ENCODE measurements at regions not wholly inside any gene's neighbourhood (a gene's known extent, or its start where the extent isn't known, plus 50 kb on each side); places are given as distances from the start of the nearest gene placed in this dataset.

DNA sequence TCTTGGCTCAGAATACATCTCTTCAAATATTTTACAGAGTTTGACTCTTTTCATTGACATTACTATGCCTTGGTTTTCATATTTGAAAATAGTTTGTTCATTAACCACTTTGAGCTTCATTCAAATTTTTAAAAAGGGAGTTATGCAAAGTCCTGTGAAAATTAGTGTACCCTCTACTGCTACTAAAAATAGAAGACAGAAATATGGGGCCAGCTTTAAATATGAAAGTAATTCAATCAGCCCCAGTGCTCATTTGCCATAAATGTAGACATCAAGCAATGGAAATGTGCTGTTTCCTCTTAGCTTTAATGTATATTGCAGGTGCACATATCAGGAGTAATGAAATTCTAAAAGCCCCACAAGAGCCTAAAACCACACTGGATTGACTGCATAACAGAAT lies 218.7 kb downstream of the SPATA18 start:
- no peak for DNase-seq (ENCODE audit: low read depth in 2 of 3, low spot score in 2 of 3)

DNA sequence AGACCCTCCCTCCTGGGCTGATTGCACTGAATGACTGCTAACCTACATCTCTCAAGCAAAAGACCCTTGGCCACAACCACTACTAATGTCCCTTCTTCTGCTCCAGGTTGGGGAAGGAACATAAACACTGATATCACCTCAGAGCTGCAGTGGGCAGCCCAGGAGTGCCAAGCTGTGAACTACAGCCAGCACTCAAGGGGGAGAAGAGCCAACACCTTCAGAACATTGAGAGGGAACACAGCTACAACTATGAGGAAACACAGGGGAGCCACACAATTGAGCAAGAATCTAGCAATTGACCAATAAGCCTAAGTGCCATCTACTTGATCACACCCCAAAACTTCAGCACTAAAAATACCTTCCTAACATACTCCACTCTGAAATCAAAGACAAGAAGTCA lies 222.8 kb downstream of the SPATA18 start:
- DNase-seq (ENCODE audit: low read depth in 2 of 3, low spot score in 2 of 3), result no peak

GRCh38 chr4:52288212-52288855 lies 237.2 kb downstream of the SPATA18 start:
- no peak for DNase-seq (ENCODE audit: low read depth in 2 of 3, low spot score in 2 of 3)

DNA sequence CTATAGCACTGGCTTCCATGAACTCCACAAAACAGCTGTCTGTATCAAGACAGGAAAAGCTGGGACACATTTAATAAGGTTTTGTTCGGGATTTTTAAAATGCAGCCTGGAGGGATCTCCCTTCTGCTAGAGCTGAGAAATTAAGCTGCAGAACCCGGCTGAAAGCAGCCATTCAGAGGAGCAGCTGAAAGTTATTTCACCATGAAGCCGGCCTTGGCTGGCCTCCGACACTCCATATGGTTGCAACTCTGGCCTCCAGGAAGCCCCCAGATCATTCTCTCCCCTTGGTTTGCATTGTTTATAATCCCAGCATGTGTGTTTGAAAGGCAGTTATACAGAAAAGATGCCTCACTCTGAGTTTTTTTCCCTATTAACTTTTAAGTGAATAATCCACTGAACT lies 239.4 kb downstream of the SPATA18 start:
- no peak for DNase-seq (ENCODE audit: low read depth in 2 of 3, low spot score in 2 of 3)

GRCh38 chr4:52292245-52292644 lies 241.1 kb downstream of the SPATA18 start:
- no peak for DNase-seq (ENCODE audit: low read depth in 2 of 3, low spot score in 2 of 3)

- no peak for DNase-seq (ENCODE audit: low read depth in 2 of 3, low spot score in 2 of 3)
These were observed 245.2 kb downstream of the SPATA18 start for GRCh38 chr4:52296341-52296740.

GRCh38 chr4:52298444-52298843 lies 247.3 kb downstream of the SPATA18 start:
- no peak for DNase-seq (ENCODE audit: low read depth in 2 of 3, low spot score in 2 of 3)

DNA sequence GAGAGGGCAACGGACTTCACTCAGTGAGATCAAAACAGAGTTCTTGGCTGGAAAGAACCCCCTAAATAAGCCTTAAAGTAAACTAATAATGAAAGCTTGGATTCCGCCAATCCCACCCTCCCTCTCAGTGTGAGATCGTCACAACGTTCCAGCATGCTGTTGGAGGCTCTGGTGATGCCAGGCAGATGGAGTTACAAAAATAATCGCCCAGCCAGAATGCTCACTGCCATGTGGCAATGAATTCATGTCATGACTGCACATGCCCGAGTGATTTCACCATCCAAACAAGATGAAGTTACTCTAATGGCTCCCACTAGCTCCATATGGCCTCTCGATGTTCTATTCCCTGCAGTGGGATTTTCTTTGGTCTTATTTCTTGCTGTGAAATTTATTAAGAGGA lies 248.0 kb downstream of the SPATA18 start:
- DNase-seq (ENCODE audit: low read depth in 2 of 3, low spot score in 2 of 3), result no peak

DNA sequence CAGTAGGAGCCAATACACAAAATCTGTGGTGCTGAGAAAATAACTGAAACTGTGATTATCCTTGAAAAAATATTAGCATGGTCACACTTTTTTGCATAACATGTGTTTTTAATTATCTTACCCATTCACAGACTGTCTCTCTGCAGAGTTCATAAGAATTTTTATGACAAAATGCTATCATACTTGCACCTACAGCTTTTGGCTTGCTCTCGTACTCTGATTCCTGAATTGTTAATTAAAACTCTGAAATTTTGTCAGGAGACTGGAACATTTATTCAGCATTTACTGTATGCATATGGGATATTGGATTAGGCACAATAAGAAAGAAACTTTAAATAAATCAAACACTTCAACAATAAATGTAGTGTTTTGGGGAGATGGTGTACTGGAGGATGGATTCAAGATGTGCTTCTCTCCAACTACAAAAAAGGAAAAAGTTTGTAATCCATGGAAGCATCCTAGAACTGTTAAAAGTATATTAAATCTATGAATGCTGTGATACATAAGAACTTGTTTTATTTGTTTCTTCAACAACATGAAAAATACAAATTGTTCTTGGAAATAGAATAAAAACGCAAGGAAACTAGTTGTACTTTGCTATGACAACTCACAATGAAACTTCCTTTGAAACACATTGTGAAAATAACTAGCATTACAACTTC lies 260.5 kb downstream of the SPATA18 start:
- no peak for DNase-seq (ENCODE audit: low read depth in 2 of 3, low spot score in 2 of 3)

DNA sequence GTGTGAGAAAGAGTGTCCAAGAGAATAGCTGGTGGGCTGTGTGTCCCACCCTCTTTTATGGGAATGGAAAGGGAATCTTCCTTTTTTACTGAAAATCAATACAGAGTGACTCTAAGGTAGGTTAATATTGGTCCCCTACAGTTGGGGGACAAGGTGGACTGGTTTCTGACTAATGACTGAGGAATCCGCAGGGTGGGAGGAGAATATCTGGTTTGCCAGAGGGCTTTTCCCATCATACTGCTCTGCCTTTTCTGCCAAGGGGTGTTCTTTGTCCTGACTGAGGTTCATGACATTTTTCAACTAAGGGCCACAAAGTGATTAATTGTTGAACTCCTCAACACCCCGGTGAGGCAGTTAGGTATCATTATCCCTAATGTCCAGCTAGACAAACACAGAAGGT lies 261.6 kb downstream of the SPATA18 start:
- no peak for DNase-seq (ENCODE audit: low read depth in 2 of 3, low spot score in 2 of 3)

DNA sequence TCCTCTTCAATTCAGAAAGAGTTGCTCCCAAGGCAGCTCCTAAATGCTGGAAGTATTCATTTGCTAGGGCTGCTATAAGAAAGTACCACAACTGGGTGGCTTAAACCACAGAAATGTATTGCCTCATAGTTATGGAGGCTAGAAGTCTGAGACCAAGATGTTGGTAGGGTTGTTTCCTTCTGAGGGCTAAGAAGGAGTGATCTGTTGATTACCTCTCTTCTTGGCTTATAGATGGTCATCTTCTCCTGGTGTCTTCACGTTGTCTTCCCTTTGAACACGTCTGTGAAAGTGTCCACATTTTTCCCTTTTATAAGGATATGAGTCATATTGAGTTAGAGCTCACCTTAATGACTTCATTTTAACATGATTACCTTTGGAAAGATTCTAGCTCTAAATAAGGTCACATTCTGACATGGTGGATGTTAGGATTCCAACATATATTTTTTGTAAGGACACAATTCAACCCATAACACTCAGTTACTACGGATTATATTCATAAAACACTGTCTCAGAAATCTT lies 266.3 kb downstream of the SPATA18 start:
- DNase-seq (ENCODE audit: low read depth in 2 of 3, low spot score in 2 of 3), result no peak

DNA sequence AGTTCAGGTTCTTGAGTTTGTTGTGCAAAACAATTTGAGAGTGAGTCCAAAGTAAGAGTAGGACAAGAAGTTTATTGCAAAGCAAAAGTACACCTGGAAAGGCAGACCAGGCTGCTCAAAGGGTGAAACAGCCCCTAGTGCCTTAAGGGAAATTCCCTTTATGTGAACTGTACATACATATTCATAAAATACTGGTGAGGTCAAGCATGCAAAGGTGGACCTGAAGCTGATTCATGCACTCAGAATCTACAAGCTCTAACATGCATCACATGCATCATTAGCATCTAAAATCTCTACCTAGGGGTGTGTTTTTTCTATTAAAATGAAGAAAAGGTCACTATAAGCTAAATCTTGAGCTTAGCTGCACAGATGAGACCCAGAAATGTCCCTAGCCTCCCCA lies 266.9 kb downstream of the SPATA18 start:
- no peak for DNase-seq (ENCODE audit: low read depth in 2 of 3, low spot score in 2 of 3)

DNA sequence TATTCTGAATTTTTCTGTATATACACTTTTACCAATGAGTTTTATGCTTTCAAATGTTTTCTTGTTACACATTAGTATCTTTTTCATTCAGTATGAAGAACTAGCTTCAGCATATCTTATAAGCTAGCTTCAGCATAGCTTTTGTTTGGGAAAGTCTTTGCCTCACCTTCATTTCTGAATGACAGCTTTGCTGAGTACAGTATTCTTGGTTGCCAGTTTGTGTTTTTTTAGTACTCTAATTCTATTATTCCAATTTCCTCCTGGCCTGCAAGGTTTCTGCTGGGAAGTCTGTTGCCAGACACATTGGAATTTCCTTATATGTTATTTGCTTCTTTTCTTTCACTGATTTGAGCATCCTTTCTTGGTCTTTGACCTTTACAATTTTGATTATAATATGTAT lies 278.8 kb downstream of the SPATA18 start:
- no peak for DNase-seq (ENCODE audit: low read depth in 2 of 3, low spot score in 2 of 3)

GRCh38 chr4:52343595-52343994 lies 292.5 kb downstream of the SPATA18 start:
- DNase-seq (ENCODE audit: low read depth in 2 of 3, low spot score in 2 of 3), result no peak

- DNase-seq (ENCODE audit: low read depth in 2 of 3, low spot score in 2 of 3), result no peak
These were observed 299.8 kb downstream of the SPATA18 start for GRCh38 chr4:52350926-52351325.

GRCh38 chr4:52358366-52358765 lies 300.7 kb downstream of the USP46 start:
- no peak for DNase-seq (ENCODE audit: low read depth in 2 of 3, low spot score in 2 of 3)

DNA sequence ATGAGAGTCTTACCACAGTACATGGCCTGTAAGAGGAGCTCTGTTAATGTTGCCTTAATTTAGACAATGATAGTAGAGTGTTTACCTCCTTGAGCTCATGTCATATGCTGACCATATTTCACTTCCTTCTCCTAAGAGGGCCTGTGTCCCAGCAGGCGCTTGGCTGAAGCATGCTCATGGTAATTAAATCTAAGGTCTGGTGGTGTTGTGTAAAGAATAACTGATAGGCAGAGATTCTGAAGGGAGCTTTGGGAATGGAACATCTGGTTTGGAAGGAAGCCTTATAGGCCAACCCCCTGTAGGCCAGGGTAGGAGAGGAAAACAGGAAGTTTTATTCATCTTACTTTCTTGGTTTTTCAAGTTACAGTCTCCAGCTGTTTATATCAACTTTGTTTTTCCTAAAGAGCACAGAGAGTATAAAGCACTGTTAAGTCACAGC lies 300.2 kb downstream of the USP46 start:
- DNase-seq (ENCODE audit: low read depth in 2 of 3, low spot score in 2 of 3), result no peak

- no peak for DNase-seq (ENCODE audit: low read depth in 2 of 3, low spot score in 2 of 3)
These were observed 292.9 kb downstream of the USP46 start for GRCh38 chr4:52366191-52366590.

GRCh38 chr4:52366621-52367020 lies 292.5 kb downstream of the USP46 start:
- no peak for DNase-seq (ENCODE audit: low read depth in 2 of 3, low spot score in 2 of 3)

DNA sequence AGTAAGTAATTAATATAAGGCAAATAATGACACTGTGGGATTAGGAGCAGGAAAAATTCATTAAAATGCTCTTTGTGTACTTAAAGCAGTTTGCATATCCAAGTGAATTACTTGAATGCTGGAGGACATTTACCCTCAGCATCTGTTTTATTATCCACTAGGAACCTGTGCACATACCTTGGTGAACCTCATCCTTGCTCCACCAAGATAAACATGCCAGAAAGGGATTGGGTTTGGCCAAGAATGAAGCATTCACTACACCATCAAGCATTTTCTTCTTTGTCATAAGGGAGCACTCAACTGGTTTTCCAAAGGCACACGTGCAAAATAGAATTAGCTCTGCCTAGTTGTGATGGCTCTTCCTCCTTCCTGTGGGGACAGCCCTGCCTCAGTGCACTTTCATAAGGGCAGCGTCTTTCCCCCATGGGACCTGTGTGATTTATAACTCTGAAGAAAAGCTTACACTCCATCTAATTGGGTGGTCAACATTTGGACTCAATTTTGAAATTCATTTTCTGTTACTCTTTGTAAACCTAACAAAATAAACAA lies 291.7 kb downstream of the USP46 start:
- no peak for DNase-seq (ENCODE audit: low read depth in 2 of 3, low spot score in 2 of 3)

DNA sequence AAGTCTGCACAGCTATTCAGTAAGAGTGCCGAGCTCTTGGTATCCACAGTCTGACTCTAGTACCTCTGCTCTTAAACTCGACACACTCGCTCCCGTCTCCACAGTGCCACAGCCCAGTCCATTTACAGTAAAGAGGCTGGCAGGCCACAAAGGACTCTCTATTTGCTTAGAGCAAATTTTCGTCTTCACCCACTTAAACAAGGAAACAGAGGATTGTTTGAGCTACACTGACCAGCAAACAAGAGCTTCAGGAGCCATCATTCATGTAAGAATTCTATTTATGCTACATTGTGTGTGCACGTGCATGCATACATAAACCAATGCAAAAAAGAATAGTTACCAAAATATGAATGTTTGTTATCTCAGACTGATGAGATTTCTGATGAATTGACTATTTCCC lies 290.2 kb downstream of the USP46 start:
- no peak for DNase-seq (ENCODE audit: low read depth in 2 of 3, low spot score in 2 of 3)

- DNase-seq (ENCODE audit: low read depth in 2 of 3, low spot score in 2 of 3), result no peak
These were observed 289.5 kb downstream of the USP46 start for GRCh38 chr4:52369649-52370048.
